Fibroblast of lung (primary cell): ENCODE measurements at regions not wholly inside any gene's neighbourhood (a gene's known extent, or its start where the extent isn't known, plus 50 kb on each side); places are given as distances from the start of the nearest gene placed in this dataset.

ENCODE experiments used
- DNase-seq, 2 donors: peaks; one replicate each; pipeline versions ENCODE4 v3.0.0 to v3.0.0-alpha.2; 2010; ENCODE audit warnings: low read depth in 2 of 2
- H2AFZ ChIP-seq: 2 replicates; pipeline ENCODE4 v1.5.1; 2012; ENCODE audit warnings: low read length, control low read depth, inconsistent platforms
- H3K27ac ChIP-seq: 2 replicates; pipeline ENCODE4 v1.5.1; 2011; ENCODE audit warnings: low read length, control low read depth; ENCODE audit not compliant: insufficient read depth
- H3K27me3 ChIP-seq: 2 replicates; pipeline ENCODE4 v1.5.1; 2011; ENCODE audit warnings: mild to moderate bottlenecking, low read length; ENCODE audit not compliant: control insufficient read depth, insufficient read depth
- H3K36me3 ChIP-seq: 2 replicates; pipeline ENCODE4 v1.5.1; 2011; ENCODE audit warnings: low read length; ENCODE audit not compliant: control insufficient read depth, insufficient read depth
- H3K4me1 ChIP-seq: 2 replicates; pipeline ENCODE4 v1.5.1; 2011; ENCODE audit warnings: low read length; ENCODE audit not compliant: control insufficient read depth, insufficient read depth; ENCODE audit errors: extremely low read depth
- H3K4me2 ChIP-seq: 2 replicates; pipeline ENCODE4 v1.5.1; 2011; ENCODE audit warnings: low read length, control low read depth; ENCODE audit not compliant: insufficient read depth; ENCODE audit errors: extremely low read depth
- H3K4me3 ChIP-seq, 4 experiments: fragments of 200-600 bp in 1 of 4; sonication (generic) in 1 of 4; replicated peaks in 1 of 4; 2 replicates each; pipeline ENCODE4 v1.5.1; 2011 to 2016; ENCODE audit warnings: low read length in 4 of 4, low read depth in 3 of 4, mild to moderate bottlenecking in 3 of 4, control low read depth in 2 of 4, inconsistent platforms in 1 of 4, mixed read lengths in 1 of 4; ENCODE audit not compliant: insufficient read depth in 1 of 4; ENCODE audit errors: control extremely low read depth in 1 of 4
- H3K79me2 ChIP-seq: 2 replicates; pipeline ENCODE4 v1.5.1; 2012; ENCODE audit warnings: mild to moderate bottlenecking, low read length, inconsistent platforms; ENCODE audit not compliant: control insufficient read depth, insufficient read depth
- H3K9ac ChIP-seq: 2 replicates; pipeline ENCODE4 v1.5.1; 2011; ENCODE audit warnings: mild to moderate bottlenecking, low read length, control low read depth; ENCODE audit not compliant: insufficient read depth
- H3K9me3 ChIP-seq: 2 replicates; pipeline ENCODE4 v1.5.1; 2012; ENCODE audit warnings: low read depth, low read length; ENCODE audit not compliant: control insufficient read depth, insufficient read depth
- H4K20me1 ChIP-seq: 2 replicates; pipeline ENCODE4 v1.5.1; 2011; ENCODE audit warnings: low read length; ENCODE audit not compliant: control insufficient read depth, insufficient read depth; ENCODE audit errors: extremely low read depth
- CTCF ChIP-seq, 2 donors: IDR thresholded peaks in 1 of 2; conservative IDR thresholded peaks in 1 of 2; 1 replicate in 1 of 2; 2 replicates in 1 of 2; pipeline ENCODE4 v1.5.1; 2011 to 2012; ENCODE audit warnings: low read length in 2 of 2, control low read depth in 1 of 2, inconsistent platforms in 1 of 2, low read depth in 1 of 2, mild to moderate bottlenecking in 1 of 2
- EZH2 ChIP-seq: IDR thresholded peaks from 2 replicates; pipeline ENCODE4 v1.5.1; 2012; ENCODE audit warnings: low read length, control low read depth, mild to moderate bottlenecking; ENCODE audit errors: missing control alignments

- H3K4me2 ChIP-seq, result no peak overlapping the region
- DNase-seq, result no peak
- no peaks in the 10 kb centered on the region for H3K9me3 ChIP-seq
- no peaks in the 10 kb centered on the region for H3K4me1 ChIP-seq
- no peaks in the 10 kb centered on the region for H3K27me3 ChIP-seq
- H4K20me1 ChIP-seq, result no peaks in the 10 kb centered on the region
- no peak overlapping the region for H2AFZ ChIP-seq
- H3K27ac ChIP-seq, result no peak overlapping the region
- H3K9ac ChIP-seq, result no peak overlapping the region
- no peaks in the 10 kb centered on the region for H3K79me2 ChIP-seq
- TF ChIP-seq CTCF (conservative IDR thresholded peaks at IDR 0.05 in 1 of 2, IDR thresholded peaks at IDR 0.05 in 1 of 2; ENCODE audit: low read depth in 1 of 2, low read length in 2 of 2), result no peak
- TF ChIP-seq EZH2, result no peak
- H3K36me3 ChIP-seq, result no peaks in the 10 kb centered on the region
- no peak overlapping the region for H3K4me3 ChIP-seq
Measured at GRCh38 chr18:6650127-6650507, 79.4 kb upstream of the ARHGAP28 start.

- no peaks in the 10 kb centered on the region for H3K9me3 ChIP-seq
- H3K4me2 ChIP-seq, result no peak overlapping the region
- no peak overlapping the region for H3K9ac ChIP-seq
- H3K36me3 ChIP-seq, result no peaks in the 10 kb centered on the region
- TF ChIP-seq EZH2 (no peak), CTCF (conservative IDR thresholded peaks at IDR 0.05 in 1 of 2, IDR thresholded peaks at IDR 0.05 in 1 of 2; ENCODE audit: low read depth in 1 of 2, low read length in 2 of 2) (no peak)
- no peaks in the 10 kb centered on the region for H3K4me1 ChIP-seq
- H2AFZ ChIP-seq, result no peak overlapping the region
- H3K27ac ChIP-seq, result no peak overlapping the region
- no peak for DNase-seq
- H4K20me1 ChIP-seq, result no peaks in the 10 kb centered on the region
- H3K4me3 ChIP-seq, result no peak overlapping the region
- no peaks in the 10 kb centered on the region for H3K79me2 ChIP-seq
- H3K27me3 ChIP-seq, result no peaks in the 10 kb centered on the region
Measured at GRCh38 chr18:6650747-6651146, 78.8 kb upstream of the ARHGAP28 start.

- Histone ChIP-seq H2AFZ (no peak overlapping the region), H3K79me2 (no peaks in the 10 kb centered on the region), H3K4me1 (no peaks in the 10 kb centered on the region), H3K9ac (no peak overlapping the region), H3K9me3 (no peaks in the 10 kb centered on the region), H3K27me3 (no peaks in the 10 kb centered on the region), H3K4me2 (no peak overlapping the region), H3K4me3 (no peak overlapping the region), H4K20me1 (no peaks in the 10 kb centered on the region), H3K36me3 (no peaks in the 10 kb centered on the region), H3K27ac (no peak overlapping the region)
- no peak for TF ChIP-seq CTCF (conservative IDR thresholded peaks at IDR 0.05 in 1 of 2, IDR thresholded peaks at IDR 0.05 in 1 of 2; ENCODE audit: low read depth in 1 of 2, low read length in 2 of 2)
- no peak for TF ChIP-seq EZH2
- DNase-seq, result no peak
Measured at GRCh38 chr18:6652098-6652497, 77.4 kb upstream of the ARHGAP28 start.
